GM10266 (cell line): ENCODE measurements at regions not wholly inside any gene's neighbourhood (a gene's known extent, or its start where the extent isn't known, plus 50 kb on each side); places are given as distances from the start of the nearest gene placed in this dataset.
"Not testable (repeated sequence)": the region's sequence is repeated elsewhere in the genome, so short reads cannot be mapped to it uniquely, and the experiment has no call there.

ENCODE experiments used
- DNase-seq: peaks from one replicate; pipeline ENCODE4 v3.0.0; 2012; ENCODE audit errors: extremely low spot score
- CTCF ChIP-seq: IDR thresholded peaks from 2 replicates; pipeline ENCODE4 v1.5.1; 2012; ENCODE audit warnings: mild to moderate bottlenecking, low read depth; ENCODE audit not compliant: control insufficient read depth, insufficient read depth; ENCODE audit errors: missing control alignments

- no peak for DNase-seq
- no peak for TF ChIP-seq CTCF
Measured at GRCh38 chr4:75180790-75181776, 248.2 kb downstream of the PARM1 start.

DNA sequence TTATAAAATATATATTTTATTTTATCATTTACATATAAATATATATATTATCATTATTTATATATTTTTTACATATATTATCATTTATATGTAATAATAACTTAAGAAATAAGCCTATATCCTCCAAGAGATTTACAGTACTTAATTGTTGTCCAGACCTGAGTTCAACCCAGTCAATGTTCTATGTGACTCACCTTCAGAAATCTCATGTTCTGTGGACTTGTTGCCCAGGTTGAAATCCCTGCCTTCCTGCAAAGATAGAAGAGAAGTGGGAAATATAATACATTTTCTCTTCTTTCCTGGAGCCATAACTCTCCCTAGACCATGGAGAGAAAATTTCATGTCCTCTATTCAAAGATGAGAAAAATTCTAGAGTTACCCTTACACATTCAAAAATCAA, 247.3 kb downstream of the PARM1 start:
- DNase-seq: no peak
- no peak for TF ChIP-seq CTCF

DNA sequence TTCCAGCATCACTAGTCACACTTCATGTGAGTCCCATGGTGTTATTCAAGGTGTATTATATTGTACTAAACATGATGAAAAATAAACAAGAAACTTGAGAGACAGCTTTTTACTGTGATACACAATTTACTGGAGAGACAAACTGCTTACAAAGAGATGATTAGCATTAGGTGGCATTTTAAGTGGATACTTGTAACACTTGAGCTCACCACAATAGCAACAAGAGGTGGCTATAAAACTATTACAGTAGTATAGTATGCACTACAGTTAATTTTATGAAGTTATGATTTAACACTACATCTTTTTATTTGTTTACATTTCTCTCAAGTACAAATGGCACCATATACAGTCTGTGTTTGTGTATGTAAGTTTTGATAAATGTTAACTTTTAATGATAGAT, 246.6 kb downstream of the PARM1 start:
- TF ChIP-seq CTCF: no peak
- DNase-seq: no peak

- DNase-seq: peak; percentile 41
- TF ChIP-seq CTCF: no peak
Measured at GRCh38 chr4:75172551-75172950, 239.6 kb downstream of the PARM1 start.

GRCh38 chr4:75169427-75169826, 236.5 kb downstream of the PARM1 start:
- no peak for DNase-seq
- TF ChIP-seq CTCF: no peak

- TF ChIP-seq CTCF: no peak
- DNase-seq: no peak
Measured at GRCh38 chr4:75169020-75169419, 236.1 kb downstream of the PARM1 start.

DNA sequence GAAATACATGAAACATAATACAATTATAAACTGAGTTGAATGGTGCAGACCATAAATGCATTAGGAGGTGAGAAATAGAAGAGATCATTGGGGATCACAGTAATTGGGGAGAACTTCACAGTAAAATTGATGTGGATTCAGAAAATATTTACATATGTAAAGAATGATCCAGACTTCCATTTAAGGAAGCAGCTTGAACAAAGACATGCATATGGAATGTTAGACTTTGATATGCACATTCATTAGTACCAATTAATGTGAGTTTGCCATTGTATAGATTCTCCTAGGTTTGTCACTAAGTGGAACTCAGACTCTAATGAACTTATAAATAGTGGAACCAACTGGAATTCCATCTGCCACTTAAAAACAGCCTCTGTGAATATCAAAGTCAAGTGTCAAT, 235.6 kb downstream of the PARM1 start:
- DNase-seq: no peak
- no peak for TF ChIP-seq CTCF

DNA sequence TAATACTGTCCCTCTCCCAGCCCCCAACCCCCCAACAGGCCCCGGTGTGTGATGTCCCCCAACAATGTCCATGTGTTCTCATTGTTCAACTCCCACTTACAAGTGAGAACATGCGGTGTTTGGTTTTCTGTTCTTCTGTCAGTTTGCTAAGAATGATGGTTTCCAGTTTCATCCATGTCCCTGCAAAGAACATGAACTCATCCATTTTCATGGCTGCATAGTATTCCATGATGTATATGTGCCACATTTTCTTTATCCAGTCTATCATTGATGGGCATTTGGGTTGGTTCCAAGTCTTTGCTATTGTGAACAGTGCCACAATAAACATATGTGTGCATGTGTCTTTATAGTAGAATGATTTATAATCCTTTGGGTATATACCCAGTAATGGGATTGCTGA, 232.2 kb downstream of the PARM1 start:
- not testable (repeated sequence) for DNase-seq
